GM23338 (cell line): ENCODE measurements at regions not wholly inside any gene's neighbourhood (a gene's known extent, or its start where the extent isn't known, plus 50 kb on each side); places are given as distances from the start of the nearest gene placed in this dataset.

ENCODE experiments used
- ATAC-seq: fragments of 200-7000 bp; cut with Tn5 transposase; 3 replicates; pipeline ENCODE4 v1.9.1; 2020
- DNase-seq: peaks from one replicate; pipeline ENCODE4 v3.0.0-alpha.2; 2015; ENCODE audit warnings: low spot score
- H2AFZ ChIP-seq: fragments of 200-600 bp; sonication (generic); 2 replicates; pipeline ENCODE4 v1.8.0; 2016; ENCODE audit warnings: antibody characterized with exemption, mild to moderate bottlenecking, moderate library complexity
- H3F3A ChIP-seq: fragments of 200-600 bp; sonication (generic); replicated peaks from 2 replicates; pipeline ENCODE4 v1.8.0; 2017; ENCODE audit warnings: antibody characterized with exemption, mixed run types, low read depth
- H3K27ac ChIP-seq: fragments of 200-600 bp; sonication (generic); 2 replicates; pipeline ENCODE4 v1.6.1; 2016; ENCODE audit warnings: low read depth
- H3K27me3 ChIP-seq: fragments of 200-600 bp; sonication (generic); 2 replicates; pipeline ENCODE4 v1.8.0; 2016; ENCODE audit warnings: mild to moderate bottlenecking, mixed run types, moderate library complexity; ENCODE audit not compliant: insufficient read depth
- H3K36me3 ChIP-seq: fragments of 200-600 bp; sonication (generic); 2 replicates; pipeline ENCODE4 v1.8.0; 2016; ENCODE audit warnings: mild to moderate bottlenecking; ENCODE audit not compliant: insufficient read depth
- H3K4me1 ChIP-seq: fragments of 200-600 bp; sonication (generic); 2 replicates; pipeline ENCODE4 v1.8.0; 2016; ENCODE audit warnings: mild to moderate bottlenecking, moderate library complexity; ENCODE audit not compliant: insufficient read depth
- H3K4me2 ChIP-seq: fragments of 200-600 bp; sonication (generic); 2 replicates; pipeline ENCODE4 v1.7.1; 2017; ENCODE audit warnings: mixed run types
- H3K4me3 ChIP-seq: fragments of 200-600 bp; sonication (generic); 2 replicates; pipeline ENCODE4 v1.6.1; 2016; ENCODE audit warnings: mixed run types
- H3K79me2 ChIP-seq: fragments of 200-600 bp; sonication (generic); replicated peaks from 2 replicates; pipeline ENCODE4 v1.8.0; 2017; ENCODE audit warnings: mild to moderate bottlenecking; ENCODE audit not compliant: insufficient read depth
- H3K9me2 ChIP-seq: fragments of 200-600 bp; sonication (generic); 2 replicates; pipeline ENCODE4 v1.8.0; 2017; ENCODE audit not compliant: insufficient read depth
- H4K20me1 ChIP-seq: fragments of 200-600 bp; sonication (generic); replicated peaks from 2 replicates; pipeline ENCODE4 v1.8.0; 2017; ENCODE audit warnings: mild to moderate bottlenecking; ENCODE audit not compliant: insufficient read depth
- H3K27ac Mint-ChIP-seq: 2 replicates; pipeline ENCODE4 v1.8.0; 2020; ENCODE audit warnings: inconsistent platforms, mild to moderate bottlenecking, moderate library complexity, mixed read lengths
- H3K27me3 Mint-ChIP-seq: 3 replicates; pipeline ENCODE4 v1.8.0; 2022; ENCODE audit warnings: low read depth, mild to moderate bottlenecking, moderate library complexity, mixed read lengths, inconsistent platforms; ENCODE audit not compliant: insufficient read depth, poor library complexity
- H3K36me3 Mint-ChIP-seq: 3 replicates; pipeline ENCODE4 v1.8.0; 2021; ENCODE audit warnings: low read depth, mild to moderate bottlenecking, inconsistent platforms, moderate library complexity, mixed read lengths
- H3K4me1 Mint-ChIP-seq: 3 replicates; pipeline ENCODE4 v1.8.0; 2020; ENCODE audit warnings: mild to moderate bottlenecking, inconsistent platforms, mixed read lengths
- H3K4me3 Mint-ChIP-seq: 3 replicates; pipeline ENCODE4 v1.8.0; 2021; ENCODE audit warnings: moderate library complexity, mild to moderate bottlenecking, inconsistent platforms, mixed read lengths
- H3K9me3 Mint-ChIP-seq: 3 replicates; pipeline ENCODE4 v1.8.0; 2020; ENCODE audit warnings: moderate library complexity, mild to moderate bottlenecking, inconsistent platforms, mixed read lengths
- CREB1 ChIP-seq: fragments of 250-450 bp; sonication (Bioruptor Pico); IDR thresholded peaks from 2 replicates; pipeline ENCODE4 v1.5.0; 2020; ENCODE audit warnings: low read depth, mild to moderate bottlenecking, moderate library complexity
- CTCF ChIP-seq, 2 experiments: fragments of 200-600 bp in 1 of 2; sonication (generic) in 1 of 2; conservative IDR thresholded peaks; 2 replicates each; pipeline versions ENCODE4 v1.5.1 to v1.6.1; 2016 to 2017; ENCODE audit warnings: antibody characterized with exemption in 2 of 2, low read depth in 2 of 2, mild to moderate bottlenecking in 2 of 2, moderate library complexity in 1 of 2
- ETS1 ChIP-seq: IDR thresholded peaks from 2 replicates; pipeline ENCODE4 v1.6.1; 2016; ENCODE audit warnings: antibody characterized with exemption
- EZH2 ChIP-seq: fragments of 200-600 bp; sonication (generic); IDR thresholded peaks from one replicate; pipeline ENCODE4 v1.8.0; 2017; ENCODE audit warnings: antibody characterized with exemption, mild to moderate bottlenecking, low read depth; ENCODE audit not compliant: unreplicated experiment
- EZH2phosphoT487 ChIP-seq: fragments of 200-600 bp; sonication (generic); IDR thresholded peaks from one replicate; pipeline ENCODE4 v1.8.1; 2018; ENCODE audit warnings: antibody characterized with exemption; ENCODE audit not compliant: unreplicated experiment
- JUNB ChIP-seq: IDR thresholded peaks from one replicate; pipeline ENCODE4 v1.6.1; 2016; ENCODE audit warnings: antibody characterized with exemption; ENCODE audit not compliant: unreplicated experiment
- NANOG ChIP-seq: IDR thresholded peaks from 2 replicates; pipeline ENCODE4 v1.6.1; 2016; ENCODE audit warnings: antibody characterized with exemption, borderline replicate concordance
- POLR2AphosphoS5 ChIP-seq: IDR thresholded peaks from 2 replicates; pipeline ENCODE4 v1.6.1; 2016; ENCODE audit warnings: antibody characterized with exemption, low read depth
- REST ChIP-seq: IDR thresholded peaks from one replicate; pipeline ENCODE4 v1.6.1; 2018; ENCODE audit warnings: antibody characterized with exemption; ENCODE audit not compliant: unreplicated experiment
- STAT1 ChIP-seq: IDR thresholded peaks from one replicate; pipeline ENCODE4 v1.6.1; 2016; ENCODE audit warnings: antibody characterized with exemption; ENCODE audit not compliant: unreplicated experiment
- ZNF114 ChIP-seq: fragments of 250-450 bp; sonication (Bioruptor Pico); IDR thresholded peaks from 2 replicates; pipeline ENCODE4 v1.5.0; 2020; ENCODE audit warnings: mild to moderate bottlenecking, moderate library complexity
- ZNF331 ChIP-seq: fragments of 250-450 bp; sonication (Bioruptor Pico); IDR thresholded peaks from 2 replicates; pipeline ENCODE4 v1.5.0; 2020; ENCODE audit warnings: low read depth, mild to moderate bottlenecking, moderate library complexity

- no peak overlapping the region for H3K27ac ChIP-seq
- Mint-ChIP-seq H3K27ac (no peak overlapping the region), H3K27me3 (peaks cover 11% of the 10 kb centered on the region), H3K4me3 (no peak overlapping the region), H3K36me3 (peaks cover 39% of the 10 kb centered on the region), H3K4me1 (peaks cover 4% of the 10 kb centered on the region; the same call in 2 of the 3 replicates), H3K9me3 (peaks cover 99% of the 10 kb centered on the region)
- H2AFZ ChIP-seq = no peak overlapping the region
- no peaks in the 10 kb centered on the region for H3K9me2 ChIP-seq
- no peaks in the 10 kb centered on the region; the same call in 1 of the 2 replicates for H3K36me3 ChIP-seq
- no peak for DNase-seq
- no peaks in the 10 kb centered on the region for H3K79me2 ChIP-seq
- H3K27me3 ChIP-seq = no peaks in the 10 kb centered on the region
- H3K4me2 ChIP-seq = no peak overlapping the region
- no peak for TF ChIP-seq NANOG
- TF ChIP-seq CTCF (conservative IDR thresholded peaks at IDR 0.05; ENCODE audit: low read depth in 2 of 2) = no peak
- TF ChIP-seq CREB1 (CRISPR knock-in tag) = no peak
- TF ChIP-seq ZNF331 = no peak
- no peak for TF ChIP-seq REST
- no peak for TF ChIP-seq EZH2phosphoT487
- no peak for TF ChIP-seq ZNF114 (CRISPR knock-in tag)
- TF ChIP-seq STAT1 = no peak
- TF ChIP-seq ETS1 = no peak
- no peak for TF ChIP-seq EZH2
- TF ChIP-seq POLR2AphosphoS5 = no peak
- TF ChIP-seq JUNB = no peak
- no peaks in the 10 kb centered on the region for H3K4me1 ChIP-seq
- H3K4me3 ChIP-seq = no peak overlapping the region
- H4K20me1 ChIP-seq = no peaks in the 10 kb centered on the region
- no peak for ATAC-seq
- no peaks in the 10 kb centered on the region for H3F3A ChIP-seq
Observed at GRCh38 chr1:4173731-4174130, 273.7 kb upstream of the C1orf174 start.
